ENCODE measurements at regions not wholly inside any gene's neighbourhood (a gene's known extent, or its start where the extent isn't known, plus 50 kb on each side); places are given as distances from the start of the nearest gene placed in this dataset.

GRCh38 chr13:34254366-34254765 is 436.4 kb downstream of the RFC3 start:
- in situ Hi-C loops (cut with HindIII; ENCODE audit: low sequenced_read_pairs), result no loop called here
- DNase-seq (ENCODE audit: low spot score), result no peak

- in situ Hi-C loops (cut with HindIII; ENCODE audit: low sequenced_read_pairs), result no loop called here
These were observed 437.8 kb downstream of the RFC3 start for GRCh38 chr13:34255711-34256110.

GRCh38 chr13:34256236-34256635 is 438.3 kb downstream of the RFC3 start:
- no peak for DNase-seq (ENCODE audit: low spot score)
- in situ Hi-C loops (cut with HindIII; ENCODE audit: low sequenced_read_pairs), result no loop called here

More at GRCh38 chr13:34255711-34256110, 437.8 kb downstream of the RFC3 start:
- DNase-seq (ENCODE audit: low spot score), result no peak

- DNase-seq (ENCODE audit: low spot score), result peak; percentile 5
- in situ Hi-C loops (cut with HindIII; ENCODE audit: low sequenced_read_pairs), result no loop called here
These were observed 440.0 kb downstream of the RFC3 start for GRCh38 chr13:34257966-34258365.

- in situ Hi-C loops (cut with HindIII; ENCODE audit: low sequenced_read_pairs), result no loop called here
- DNase-seq (ENCODE audit: low spot score), result no peak
These were observed 440.9 kb downstream of the RFC3 start for GRCh38 chr13:34258646-34259386.

GRCh38 chr13:34263681-34264080 is 445.7 kb downstream of the RFC3 start:
- DNase-seq (ENCODE audit: low spot score), result no peak
- in situ Hi-C loops (cut with HindIII; ENCODE audit: low sequenced_read_pairs), result no loop called here

- DNase-seq (ENCODE audit: low spot score), result no peak
- in situ Hi-C loops (cut with HindIII; ENCODE audit: low sequenced_read_pairs), result no loop called here
These were observed 447.2 kb downstream of the RFC3 start for GRCh38 chr13:34265046-34265679.

GRCh38 chr13:34276764-34277163 is 458.8 kb downstream of the RFC3 start:
- no peak for DNase-seq (ENCODE audit: low spot score)
- in situ Hi-C loops (cut with HindIII; ENCODE audit: low sequenced_read_pairs), result no loop called here

- in situ Hi-C loops (cut with HindIII; ENCODE audit: low sequenced_read_pairs), result no loop called here
- DNase-seq (ENCODE audit: low spot score), result no peak
These were observed 460.0 kb downstream of the RFC3 start for GRCh38 chr13:34277936-34278335.

GRCh38 chr13:34278780-34279179 is 460.8 kb downstream of the RFC3 start:
- in situ Hi-C loops (cut with HindIII; ENCODE audit: low sequenced_read_pairs), result no loop called here
- DNase-seq (ENCODE audit: low spot score), result no peak

GRCh38 chr13:34290661-34291060 is 472.7 kb downstream of the RFC3 start:
- in situ Hi-C loops (cut with HindIII; ENCODE audit: low sequenced_read_pairs), result no loop called here
- no peak for DNase-seq (ENCODE audit: low spot score)

GRCh38 chr13:34294483-34295129 is 476.7 kb downstream of the RFC3 start:
- in situ Hi-C loops (cut with HindIII; ENCODE audit: low sequenced_read_pairs), result no loop called here
- DNase-seq (ENCODE audit: low spot score), result peak; percentile 6

GRCh38 chr13:34300559-34300958 is 482.6 kb downstream of the RFC3 start:
- in situ Hi-C loops (cut with HindIII; ENCODE audit: low sequenced_read_pairs), result no loop called here
- no peak for DNase-seq (ENCODE audit: low spot score)

GRCh38 chr13:34302596-34302995 is 484.6 kb downstream of the RFC3 start:
- DNase-seq (ENCODE audit: low spot score), result no peak
- in situ Hi-C loops (cut with HindIII; ENCODE audit: low sequenced_read_pairs), result no loop called here

GRCh38 chr13:34303346-34303745 is 485.4 kb downstream of the RFC3 start:
- in situ Hi-C loops (cut with HindIII; ENCODE audit: low sequenced_read_pairs), result no loop called here
- DNase-seq (ENCODE audit: low spot score), result no peak

GRCh38 chr13:34307607-34308006 is 489.7 kb downstream of the RFC3 start:
- in situ Hi-C loops (cut with HindIII; ENCODE audit: low sequenced_read_pairs), result no loop called here
- DNase-seq (ENCODE audit: low spot score), result no peak

GRCh38 chr13:34308725-34309124 is 490.8 kb downstream of the RFC3 start:
- no peak for DNase-seq (ENCODE audit: low spot score)
- in situ Hi-C loops (cut with HindIII; ENCODE audit: low sequenced_read_pairs), result no loop called here

- in situ Hi-C loops (cut with HindIII; ENCODE audit: low sequenced_read_pairs), result no loop called here
- DNase-seq (ENCODE audit: low spot score), result peak; percentile 8
These were observed 492.6 kb downstream of the RFC3 start for GRCh38 chr13:34310539-34310938.

GRCh38 chr13:34311251-34311650 is 493.3 kb downstream of the RFC3 start:
- DNase-seq (ENCODE audit: low spot score), result no peak
- in situ Hi-C loops (cut with HindIII; ENCODE audit: low sequenced_read_pairs), result no loop called here

- DNase-seq (ENCODE audit: low spot score), result no peak
- in situ Hi-C loops (cut with HindIII; ENCODE audit: low sequenced_read_pairs), result no loop called here
These were observed 494.6 kb downstream of the RFC3 start for GRCh38 chr13:34312578-34312977.
